SKM-1 (cell line): ENCODE measurements at regions not wholly inside any gene's neighbourhood (a gene's known extent, or its start where the extent isn't known, plus 50 kb on each side); places are given as distances from the start of the nearest gene placed in this dataset.
A peak's percentile ranks its signal among the peaks of the same experiment; 100 is the strongest.

Experiments
- DNase-seq: peaks from one replicate; lab custom pipeline; 2025; ENCODE audit not compliant: unreplicated experiment; lab: John Stamatoyannopoulos, UW

DNA sequence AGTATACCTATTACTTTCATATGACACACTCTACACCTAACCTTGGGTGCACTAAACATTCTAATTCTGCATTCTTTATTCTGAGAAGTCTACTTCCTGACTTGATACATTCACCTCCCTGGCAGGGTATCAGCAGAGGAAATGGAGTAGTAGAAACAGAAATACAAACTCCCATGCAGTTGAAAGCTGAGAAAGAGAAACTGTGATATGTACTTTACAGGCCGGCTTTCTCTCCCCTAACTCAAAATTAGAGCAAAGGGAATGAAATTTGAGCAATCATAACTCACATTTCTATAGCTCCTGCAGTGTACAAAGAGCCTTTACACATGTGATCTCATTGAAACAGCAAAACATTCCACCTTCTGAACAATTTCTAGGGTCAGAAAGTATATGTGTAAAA is 135.5 kb upstream of the COL8A1 start:
- no peak for DNase-seq

DNA sequence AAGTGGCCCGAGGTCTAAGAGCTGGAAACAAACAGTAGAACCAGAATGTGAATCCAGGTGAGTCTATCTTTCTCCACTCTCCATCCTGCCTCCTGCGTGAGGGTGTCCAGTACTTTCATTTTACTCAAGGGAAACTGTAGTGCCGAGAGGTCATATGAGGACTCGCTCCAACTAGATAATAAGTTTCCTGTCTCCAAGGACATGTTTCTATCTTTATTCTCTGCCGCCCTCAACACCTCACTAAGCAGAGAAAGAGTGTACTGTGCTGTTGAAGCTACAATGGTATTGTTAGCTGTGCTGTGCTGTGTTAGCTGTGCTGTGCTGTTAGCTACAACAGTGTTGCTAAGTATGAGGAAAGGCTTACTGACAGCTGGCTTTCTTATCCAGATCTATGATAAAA is 137.9 kb upstream of the COL8A1 start:
- DNase-seq = no peak

DNA sequence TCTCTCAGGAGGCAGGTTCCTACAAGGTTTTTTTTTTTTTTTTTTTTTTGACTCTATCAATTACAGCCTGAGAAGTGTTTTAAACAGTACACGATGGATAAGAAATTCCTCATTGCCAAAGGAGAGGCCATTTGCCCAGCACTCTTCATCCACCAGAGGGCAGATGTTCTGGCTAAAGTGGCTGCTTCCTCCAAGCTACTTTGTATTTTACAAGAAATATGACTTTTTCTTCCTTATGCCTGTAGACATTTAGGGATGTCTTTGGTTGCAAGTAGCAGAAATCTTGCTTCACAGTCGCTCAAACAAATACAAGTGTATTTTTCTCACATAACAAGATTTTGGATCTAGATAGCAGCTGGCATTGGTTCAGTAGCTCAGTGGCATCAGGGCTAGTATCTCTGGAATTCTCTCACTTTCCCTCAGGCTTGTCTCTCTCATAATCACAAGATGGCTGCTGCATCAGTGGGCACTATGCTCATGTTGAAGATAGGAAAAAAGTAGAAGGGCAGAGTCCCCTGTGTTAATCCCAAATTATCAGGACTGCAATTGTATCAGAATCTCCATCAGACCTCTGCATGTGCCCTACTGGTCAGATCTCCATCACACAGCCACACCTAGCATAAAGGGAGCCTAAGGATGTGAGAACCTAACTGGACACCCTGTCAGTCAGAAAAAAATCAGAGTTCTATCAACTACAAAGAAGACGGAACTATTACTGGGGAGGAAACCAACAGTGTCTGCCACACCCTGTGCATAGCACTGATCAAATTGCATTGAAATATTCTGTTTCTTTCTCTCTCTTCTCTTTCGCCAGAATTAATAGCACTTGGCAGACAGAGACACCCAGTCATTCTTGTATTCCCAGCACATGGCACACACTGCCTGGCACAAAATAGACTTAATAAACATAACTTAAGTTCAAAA is 138.9 kb upstream of the COL8A1 start:
- DNase-seq = peak; percentile 28

DNA sequence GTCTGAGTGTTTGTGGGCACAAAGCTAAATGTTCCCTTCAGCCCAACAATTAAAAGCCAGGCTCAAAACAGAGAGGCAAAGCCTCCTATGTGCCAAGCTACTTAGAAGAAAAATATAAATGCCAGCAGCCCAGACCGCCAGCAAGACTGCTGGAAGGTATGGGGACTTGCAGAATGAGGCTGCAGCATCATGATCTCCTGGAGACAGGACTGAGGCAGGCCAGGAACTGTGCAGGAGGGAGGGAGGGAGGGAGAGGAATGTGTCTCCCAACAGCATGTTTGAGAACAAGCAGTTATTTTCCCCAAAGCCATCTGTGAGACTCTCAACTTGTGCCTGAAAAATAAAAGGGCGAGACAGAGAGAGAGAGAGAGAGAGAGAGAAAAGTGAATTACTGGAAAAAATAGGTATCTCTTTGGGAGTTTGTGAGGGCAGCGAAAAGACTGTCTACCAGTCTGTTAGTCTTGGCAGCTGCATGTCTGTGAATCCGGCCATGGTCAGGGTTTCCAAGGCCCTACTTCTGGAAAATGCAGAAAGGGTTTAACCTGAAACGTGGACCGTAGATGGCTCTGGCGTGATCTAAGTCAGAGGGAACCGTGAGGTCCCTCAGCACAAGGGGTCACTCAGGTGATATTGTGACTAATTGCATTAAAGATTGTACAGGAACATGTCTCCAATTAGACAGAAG is 139.7 kb upstream of the COL8A1 start:
- no peak for DNase-seq

DNA sequence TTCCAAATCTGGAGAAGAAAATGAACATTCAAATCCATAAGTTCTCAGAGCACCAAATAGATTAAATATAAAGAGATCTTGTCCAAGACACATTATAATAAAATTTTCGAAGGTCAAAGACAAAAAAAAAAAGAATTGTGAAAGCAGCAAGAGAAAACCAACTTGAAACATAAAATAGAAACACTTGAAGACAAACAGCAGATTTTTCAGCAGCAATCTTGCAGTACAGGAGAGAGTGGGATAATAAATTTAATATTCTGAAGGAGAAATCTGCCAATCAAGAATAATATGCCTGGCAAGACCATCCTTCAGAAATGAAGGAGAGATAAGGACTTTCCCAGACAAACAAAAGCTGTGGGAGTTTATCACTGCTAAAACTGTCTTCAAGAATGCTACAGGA is 150.5 kb upstream of the COL8A1 start:
- DNase-seq = no peak

DNA sequence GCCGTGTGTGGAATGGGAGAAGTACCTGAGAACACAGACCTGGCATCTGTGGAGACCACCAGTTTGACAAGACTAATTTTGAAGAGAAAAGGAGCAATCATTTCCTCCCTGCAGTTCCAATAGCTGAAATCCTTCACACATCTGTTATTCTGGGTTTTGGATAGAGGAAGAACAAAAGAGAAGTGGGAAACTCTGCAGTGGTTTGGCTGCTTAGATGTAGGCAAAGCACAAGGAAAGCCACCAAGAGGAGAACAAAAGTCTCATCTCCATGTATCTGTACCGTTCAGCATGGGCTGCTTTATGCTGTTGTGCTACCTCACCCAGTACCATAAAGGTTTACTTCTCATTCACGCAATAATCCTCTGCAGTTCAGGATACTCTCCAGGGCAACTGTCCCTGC is 153.1 kb upstream of the COL8A1 start:
- DNase-seq = peak; percentile 53

DNA sequence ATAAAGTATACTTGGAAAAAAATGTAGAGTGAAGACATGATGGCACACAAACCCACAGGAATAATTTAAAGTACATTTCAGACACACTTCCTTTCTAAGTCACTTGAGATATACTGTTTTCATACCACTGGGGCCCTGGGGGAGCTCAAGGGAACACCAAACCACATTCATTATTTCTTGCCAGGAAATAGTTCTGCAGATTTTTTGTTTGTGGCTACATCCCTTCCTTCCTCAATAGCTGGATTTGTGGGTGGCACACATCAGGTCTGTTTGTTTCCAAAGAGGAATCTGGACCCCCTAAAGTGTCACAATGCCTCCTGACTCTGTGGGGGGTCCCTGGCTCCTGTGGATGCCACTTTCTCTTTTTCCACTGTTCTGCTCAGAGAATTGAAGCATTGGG is 153.5 kb upstream of the COL8A1 start:
- DNase-seq = peak; percentile 5

DNA sequence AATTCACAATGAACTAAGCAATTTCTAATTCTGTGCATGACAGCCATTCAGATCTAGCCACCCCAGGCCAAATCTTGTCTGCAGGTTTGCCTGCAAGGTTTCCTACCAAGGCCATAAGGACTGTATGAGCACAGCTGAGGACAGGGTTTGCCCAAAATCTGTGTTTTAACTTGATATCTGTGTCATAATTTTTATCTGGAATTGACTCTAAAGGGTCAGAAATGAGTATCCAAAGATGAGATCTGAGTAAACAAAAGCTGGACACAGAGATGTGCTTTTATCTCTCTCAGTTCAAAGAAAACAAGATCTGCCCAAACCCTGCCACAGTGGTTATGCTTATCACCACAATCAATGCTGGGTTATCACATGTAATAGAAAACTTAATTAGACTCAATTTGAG is 154.6 kb upstream of the COL8A1 start:
- no peak for DNase-seq

DNA sequence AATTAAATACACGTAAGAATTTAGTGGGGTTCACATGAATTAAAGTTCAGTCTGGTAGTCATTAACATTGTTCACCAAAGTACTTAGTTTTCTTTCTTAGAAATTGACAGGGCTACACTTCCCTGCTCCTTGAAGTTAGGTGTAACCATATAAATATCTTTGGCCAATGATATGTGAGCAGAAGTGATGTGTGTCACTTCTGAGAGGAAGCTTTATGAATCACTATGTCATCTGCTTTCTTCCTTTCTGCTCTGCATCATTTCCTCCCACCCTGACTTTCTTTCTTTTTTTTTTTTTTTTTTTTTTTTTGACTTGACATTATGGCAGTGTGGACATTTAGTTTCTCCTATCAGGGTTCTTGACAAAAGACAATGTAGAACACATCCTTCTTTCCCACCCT is 156.2 kb upstream of the COL8A1 start:
- no peak for DNase-seq

DNA sequence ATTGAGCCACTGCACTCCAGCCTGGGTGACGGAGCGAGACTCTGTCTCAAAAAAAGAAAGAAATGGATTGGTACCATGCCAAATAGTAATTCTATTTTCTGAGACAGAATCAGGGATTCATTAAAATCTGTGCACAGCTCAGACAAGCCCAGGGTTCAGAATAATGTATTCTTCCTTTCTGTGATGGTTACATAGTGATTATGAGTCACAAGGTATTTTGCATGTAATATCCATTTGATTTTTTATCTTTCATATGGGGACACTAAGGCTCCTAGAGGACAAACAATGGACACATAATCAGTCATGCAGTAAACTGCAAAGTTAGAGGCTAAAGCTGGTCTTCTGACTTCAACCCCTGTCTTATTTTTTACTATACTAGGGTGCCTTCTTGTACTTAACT is 156.8 kb upstream of the COL8A1 start:
- DNase-seq = no peak

DNA sequence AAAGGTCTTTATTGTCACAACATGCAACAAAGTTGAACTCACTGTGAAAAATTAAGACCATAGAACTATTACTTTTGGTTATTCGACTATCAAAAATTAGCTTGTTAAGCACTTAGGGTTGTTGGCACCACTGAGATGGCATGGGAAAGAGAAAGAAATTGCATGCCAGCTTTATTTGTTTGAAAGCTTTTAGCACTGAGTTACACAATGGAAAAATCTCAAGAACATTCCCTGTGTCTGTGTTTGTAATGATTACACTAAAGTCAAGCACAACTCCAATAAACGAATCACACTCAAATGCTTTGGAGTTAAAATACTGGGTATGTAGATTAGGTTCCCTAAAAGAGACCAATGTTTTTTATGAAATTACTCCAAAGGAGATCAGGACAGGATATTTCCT is 158.6 kb upstream of the COL8A1 start:
- no peak for DNase-seq

DNA sequence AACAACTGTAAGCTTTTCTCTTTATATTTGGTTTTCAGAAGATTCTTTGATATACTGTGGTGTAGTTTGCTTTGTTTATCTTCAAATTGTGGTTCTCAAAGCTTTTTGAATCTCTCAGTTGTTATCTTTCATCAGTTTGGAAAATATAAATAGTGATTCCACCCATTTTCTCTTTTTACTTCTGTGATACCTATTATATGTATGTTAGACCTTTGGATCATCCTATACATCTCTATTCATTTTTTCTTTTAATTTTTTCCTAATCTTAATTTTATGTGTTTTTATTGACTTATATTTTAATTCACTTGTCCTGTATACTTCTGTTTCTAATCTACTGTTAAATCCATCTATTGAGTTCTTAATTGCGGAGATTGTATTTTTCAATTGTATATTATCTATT is 160.7 kb upstream of the COL8A1 start:
- no peak for DNase-seq

DNA sequence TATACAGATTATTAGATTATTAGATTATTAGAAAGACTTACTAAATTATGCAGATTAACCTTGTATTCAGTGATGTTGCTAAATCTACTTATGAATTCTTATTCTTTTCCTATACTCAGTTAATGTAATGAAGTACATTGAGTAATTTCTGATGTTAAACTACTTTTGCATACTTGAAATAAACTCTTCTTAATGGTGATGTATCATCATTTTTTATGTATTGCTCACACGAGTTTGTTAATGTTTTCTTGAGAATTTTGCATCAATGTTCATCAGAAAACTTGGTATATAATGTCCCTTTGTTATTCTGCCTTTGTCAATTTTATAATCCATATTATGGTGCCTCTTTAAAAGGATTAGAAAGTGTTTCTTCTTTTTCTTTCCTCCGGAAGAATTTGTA is 163.2 kb upstream of the COL8A1 start:
- no peak for DNase-seq

DNA sequence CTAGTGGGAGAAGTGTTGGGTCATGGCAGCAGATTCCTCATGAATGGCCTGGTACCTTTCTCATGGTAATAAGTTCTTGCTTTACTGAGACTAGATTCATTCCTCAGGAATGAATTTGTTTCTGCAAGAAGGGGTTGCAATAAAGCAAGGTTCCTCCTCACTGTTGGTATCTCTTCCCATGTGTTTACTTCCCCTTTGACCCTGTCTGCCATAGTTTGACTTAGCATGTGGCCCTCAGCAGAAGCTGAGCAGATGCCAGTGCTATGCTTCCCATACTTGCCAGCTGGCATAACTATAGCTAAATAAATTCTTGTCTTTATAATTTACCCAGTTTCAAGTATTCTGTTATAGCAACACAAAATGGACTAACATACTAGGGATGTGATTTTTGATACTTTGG is 163.6 kb upstream of the COL8A1 start:
- no peak for DNase-seq

DNA sequence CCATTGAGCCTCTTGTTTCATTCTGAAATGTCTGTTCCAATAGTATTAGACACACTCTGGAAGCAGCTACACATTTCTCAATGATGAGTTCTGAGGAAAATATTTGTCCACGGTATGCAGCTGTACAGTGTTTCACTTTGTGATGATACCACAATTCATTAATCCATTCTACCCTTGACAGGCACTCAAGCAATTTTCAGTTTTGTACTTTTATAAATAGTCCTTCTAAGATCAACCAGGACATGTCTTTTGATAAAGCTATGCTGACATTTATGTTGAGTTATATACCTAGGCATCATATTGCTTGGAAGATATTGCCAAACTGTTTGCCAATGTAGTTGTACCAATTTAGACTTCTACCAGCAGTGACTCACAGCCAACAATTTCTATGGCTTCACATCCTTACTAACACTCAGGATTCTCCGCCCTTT is 165.1 kb upstream of the COL8A1 start:
- DNase-seq = no peak

DNA sequence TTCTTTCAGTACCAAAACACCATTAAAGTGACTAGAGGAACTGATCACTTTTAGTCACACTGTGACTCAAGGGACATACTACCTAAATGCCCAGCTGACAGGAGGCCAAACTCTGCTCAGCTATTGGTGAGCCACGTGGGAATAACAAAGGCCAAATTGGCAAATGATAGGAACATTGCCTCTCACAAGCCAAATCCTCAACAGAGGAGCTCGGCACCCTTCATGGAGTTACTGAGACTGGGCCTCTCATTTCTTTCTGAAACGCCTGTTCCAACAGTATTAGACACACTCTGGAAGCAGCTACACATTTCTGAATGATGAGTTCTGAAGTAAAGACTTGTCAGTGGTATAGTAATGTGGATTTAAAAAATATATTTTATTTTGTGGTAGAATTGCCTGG is 166.0 kb upstream of the COL8A1 start:
- no peak for DNase-seq

DNA sequence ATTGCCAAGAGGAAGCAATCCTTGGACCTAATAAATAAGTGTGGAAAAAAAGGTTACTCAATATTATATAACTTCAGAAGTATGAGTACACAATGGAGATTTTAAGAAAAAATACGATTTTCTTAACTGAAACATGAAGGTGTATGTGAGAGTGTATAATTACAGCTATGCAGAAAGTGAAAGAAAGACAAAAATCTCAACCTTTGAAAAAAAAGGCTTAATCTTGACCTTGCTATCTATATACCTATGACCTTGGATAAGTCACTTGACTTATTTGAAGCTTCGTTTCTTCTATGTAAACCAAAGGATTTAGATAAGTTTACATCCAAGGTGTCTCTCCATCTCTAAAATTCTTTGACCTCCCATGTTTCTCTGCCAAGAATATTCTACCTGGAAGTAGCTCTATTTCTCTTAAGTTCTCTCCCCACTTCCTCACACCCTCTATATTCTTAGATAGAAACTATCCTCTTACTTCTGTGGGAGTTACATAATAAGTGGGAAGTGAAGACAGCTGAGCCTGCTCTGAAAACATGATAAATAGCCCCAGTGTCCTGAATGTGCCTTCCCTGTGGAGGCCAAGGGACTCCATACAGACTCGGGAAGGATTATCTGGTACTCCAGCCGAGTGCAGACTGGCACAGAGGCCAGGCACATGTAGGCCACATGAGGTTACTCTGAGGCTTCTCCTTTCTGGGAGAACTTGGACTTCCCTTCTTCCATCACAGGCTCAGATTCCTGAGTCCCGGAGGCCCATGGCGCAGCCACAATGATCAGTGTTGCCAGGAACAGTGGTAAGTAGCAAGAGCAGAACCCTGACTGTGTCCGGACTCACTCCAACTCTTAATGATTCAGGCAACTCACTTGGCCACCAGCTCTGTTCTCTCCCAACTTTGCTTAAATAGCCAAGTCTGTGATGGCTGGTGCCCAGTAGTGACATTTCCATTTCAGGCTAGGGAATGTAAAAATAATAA is 166.8 kb upstream of the COL8A1 start:
- DNase-seq = no peak

DNA sequence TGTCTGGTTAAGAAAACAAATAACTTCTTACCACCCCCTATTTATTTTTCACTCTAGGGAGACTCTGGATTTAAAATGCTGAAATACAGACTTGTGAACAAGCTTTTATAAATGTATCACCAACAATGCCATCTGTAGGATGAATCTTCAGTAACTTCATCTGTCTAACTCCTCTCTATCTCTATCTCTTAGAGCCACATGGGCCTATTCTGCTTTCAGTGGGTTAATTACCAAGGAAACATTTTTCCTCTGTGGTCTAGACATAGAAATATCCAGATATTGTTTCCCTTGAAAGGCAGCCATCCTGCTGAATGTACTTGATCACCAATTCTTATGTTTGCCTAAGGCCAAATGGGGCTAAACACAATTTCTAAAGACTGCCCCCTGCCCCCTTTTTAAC is 167.6 kb upstream of the COL8A1 start:
- no peak for DNase-seq

DNA sequence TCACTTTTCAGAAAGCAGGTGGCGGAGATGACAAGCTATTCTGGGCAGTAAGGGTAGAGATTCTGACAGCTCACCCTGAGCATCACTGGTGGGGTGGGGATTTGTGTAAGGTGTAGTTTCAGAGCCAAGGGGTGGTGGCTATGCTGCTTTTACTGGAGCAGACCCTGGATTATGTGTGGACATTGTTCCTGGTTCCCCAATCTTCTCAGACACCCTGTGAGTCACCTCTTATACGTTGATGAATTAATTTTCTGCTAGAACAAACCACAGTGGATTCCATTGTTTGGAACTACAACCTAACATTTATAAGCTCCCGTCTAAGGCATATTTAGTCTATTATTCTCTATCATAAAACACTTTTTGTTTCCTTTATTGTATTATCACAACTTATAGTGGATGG is 169.5 kb upstream of the COL8A1 start:
- no peak for DNase-seq

DNA sequence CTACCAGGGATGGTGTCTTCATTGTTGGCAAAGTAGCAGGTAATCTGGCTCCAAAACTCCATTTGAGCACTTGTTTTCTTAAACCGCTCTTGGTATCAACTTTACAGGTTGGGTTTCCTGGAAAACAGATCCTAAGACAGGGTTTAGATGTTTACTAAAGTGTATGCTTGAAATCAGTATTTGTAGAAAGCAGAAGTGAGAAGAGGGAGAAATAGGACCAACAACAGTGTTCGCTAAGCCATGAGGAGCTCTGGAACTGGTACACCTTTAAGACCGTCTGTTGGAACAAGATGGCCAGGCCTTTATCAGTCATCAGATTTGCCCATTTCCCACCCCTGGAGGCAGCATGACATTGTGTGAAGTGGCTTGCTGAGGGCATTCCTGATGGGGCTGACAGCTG is 171.0 kb upstream of the COL8A1 start:
- no peak for DNase-seq

DNA sequence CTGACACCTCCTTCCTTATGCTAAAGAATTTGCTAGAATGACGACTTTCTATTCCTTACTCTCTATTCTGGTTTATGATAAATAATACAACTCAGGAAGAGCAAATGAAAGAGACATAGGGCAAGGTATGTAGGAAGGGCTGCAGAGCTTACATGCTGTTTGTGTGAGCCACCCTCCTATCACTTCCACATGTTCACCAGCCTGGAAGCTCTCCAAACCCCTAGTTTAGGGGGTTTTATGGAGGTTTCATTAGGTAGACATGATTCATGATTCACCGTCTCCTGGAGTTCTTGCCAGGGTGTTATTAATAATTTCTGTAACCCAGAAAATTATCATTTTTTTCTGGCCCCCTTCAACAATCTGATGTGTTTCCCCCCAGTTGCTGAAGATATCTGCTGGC is 172.1 kb upstream of the COL8A1 start:
- DNase-seq = no peak
